AML-193 (cell line): ENCODE measurements at regions not wholly inside any gene's neighbourhood (a gene's known extent, or its start where the extent isn't known, plus 50 kb on each side); places are given as distances from the start of the nearest gene placed in this dataset.

ENCODE experiments used
- DNase-seq, 2 experiments: peaks; one replicate each; lab custom pipeline; 2025; lab: John Stamatoyannopoulos, UW

GRCh38 chr9:120212853-120213200, 367.1 kb downstream of the CDK5RAP2 start:
- no peak for DNase-seq

GRCh38 chr9:120212153-120212852, 367.7 kb downstream of the CDK5RAP2 start:
- DNase-seq, result no peak

GRCh38 chr9:120210274-120210673, 369.7 kb downstream of the CDK5RAP2 start:
- DNase-seq, result no peak

GRCh38 chr9:120202856-120203654, 376.9 kb downstream of the CDK5RAP2 start:
- DNase-seq, result no peak

- no peak for DNase-seq
These were observed 381.9 kb downstream of the CDK5RAP2 start for GRCh38 chr9:120198027-120198426.

GRCh38 chr9:120197605-120198004, 382.4 kb downstream of the CDK5RAP2 start:
- no peak for DNase-seq

GRCh38 chr9:120191141-120191540, 388.8 kb downstream of the CDK5RAP2 start:
- no peak for DNase-seq

- no peak for DNase-seq
These were observed 392.2 kb downstream of the CDK5RAP2 start for GRCh38 chr9:120187758-120188157.

- DNase-seq, result no peak
These were observed 393.7 kb downstream of the CDK5RAP2 start for GRCh38 chr9:120186276-120186675.

- DNase-seq, result no peak
These were observed 395.7 kb downstream of the CDK5RAP2 start for GRCh38 chr9:120184266-120184665.

GRCh38 chr9:120183615-120184014, 396.4 kb downstream of the CDK5RAP2 start:
- DNase-seq, result no peak

GRCh38 chr9:120182011-120182410, 398.0 kb downstream of the CDK5RAP2 start:
- no peak for DNase-seq

GRCh38 chr9:120177121-120177520, 402.8 kb downstream of the CDK5RAP2 start:
- DNase-seq, result no peak

GRCh38 chr9:120175031-120175430, 404.9 kb downstream of the CDK5RAP2 start:
- no peak for DNase-seq

GRCh38 chr9:120161776-120162175, 418.2 kb downstream of the CDK5RAP2 start:
- no peak for DNase-seq

GRCh38 chr9:120158221-120158620, 421.7 kb downstream of the CDK5RAP2 start:
- DNase-seq, result no peak

- no peak for DNase-seq
These were observed 423.6 kb downstream of the CDK5RAP2 start for GRCh38 chr9:120156376-120156775.

GRCh38 chr9:120153258-120153657, 426.7 kb downstream of the CDK5RAP2 start:
- no peak for DNase-seq

- DNase-seq, result no peak
These were observed 427.7 kb downstream of the CDK5RAP2 start for GRCh38 chr9:120152295-120152694.

- DNase-seq, result no peak
These were observed 428.2 kb downstream of the CDK5RAP2 start for GRCh38 chr9:120151806-120152205.

- DNase-seq, result no peak
These were observed 428.8 kb downstream of the CDK5RAP2 start for GRCh38 chr9:120151149-120151548.

- no peak for DNase-seq
These were observed 441.0 kb downstream of the CDK5RAP2 start for GRCh38 chr9:120138955-120139354.

- DNase-seq, result no peak
These were observed 442.7 kb downstream of the CDK5RAP2 start for GRCh38 chr9:120137186-120137840.
